DND-41 (cell line): ENCODE measurements at regions not wholly inside any gene's neighbourhood (a gene's known extent, or its start where the extent isn't known, plus 50 kb on each side); places are given as distances from the start of the nearest gene placed in this dataset.

Experiments used
- ATAC-seq: fragments of 200-7000 bp; cut with Tn5 transposase; 3 replicates; pipeline ENCODE4 v1.9.1; 2021; ENCODE audit warnings: low read depth; ENCODE audit not compliant: insufficient read depth
- DNase-seq: peaks from one replicate; pipeline ENCODE4 v3.0.0-alpha.2; 2020
- H2AFZ ChIP-seq: 2 replicates; pipeline ENCODE4 v1.6.0; 2012; ENCODE audit warnings: low read depth, low read length
- H3K27ac ChIP-seq: 2 replicates; pipeline ENCODE4 v1.5.1; 2012; ENCODE audit warnings: low read length, inconsistent platforms
- H3K27me3 ChIP-seq: fragments of 200-600 bp; sonication (generic); 2 replicates; pipeline ENCODE4 v1.6.0; 2012; ENCODE audit warnings: low read length, mild to moderate bottlenecking, inconsistent platforms; ENCODE audit not compliant: insufficient read depth, poor library complexity
- H3K36me3 ChIP-seq: 2 replicates; pipeline ENCODE4 v1.5.1; 2012; ENCODE audit warnings: low read length, inconsistent platforms; ENCODE audit not compliant: insufficient read depth
- H3K4me1 ChIP-seq: 2 replicates; pipeline ENCODE4 v1.5.1; 2012; ENCODE audit warnings: mild to moderate bottlenecking, low read length; ENCODE audit not compliant: insufficient read depth
- H3K4me2 ChIP-seq: 2 replicates; pipeline ENCODE4 v1.6.0; 2012; ENCODE audit warnings: mild to moderate bottlenecking, moderate library complexity, low read length, inconsistent platforms; ENCODE audit not compliant: insufficient read depth
- H3K4me3 ChIP-seq, 2 experiments: fragments of 200-600 bp in 1 of 2; shearing (Covaris generic) in 1 of 2; 2 replicates each; pipeline ENCODE4 v1.5.1; 2012 to 2016; ENCODE audit warnings: inconsistent platforms in 2 of 2, low read length in 2 of 2, mild to moderate bottlenecking in 2 of 2, low read depth in 1 of 2, moderate library complexity in 1 of 2
- H3K79me2 ChIP-seq: 2 replicates; pipeline ENCODE4 v1.6.0; 2012; ENCODE audit warnings: low read length, inconsistent platforms; ENCODE audit not compliant: insufficient read depth
- H3K9ac ChIP-seq: 2 replicates; pipeline ENCODE4 v1.6.0; 2012; ENCODE audit warnings: low read depth, mild to moderate bottlenecking, inconsistent platforms, low read length, moderate library complexity
- H3K9me3 ChIP-seq: 2 replicates; pipeline ENCODE4 v1.5.1; 2012; ENCODE audit warnings: low read length, moderate library complexity, mild to moderate bottlenecking, inconsistent platforms; ENCODE audit not compliant: insufficient read depth, severe bottlenecking
- H4K20me1 ChIP-seq: 2 replicates; pipeline ENCODE4 v1.6.0; 2012; ENCODE audit warnings: low read length; ENCODE audit not compliant: insufficient read depth
- EZH2 ChIP-seq: IDR thresholded peaks from 3 replicates; pipeline ENCODE4 v1.6.1; 2012; ENCODE audit warnings: borderline replicate concordance, low read depth, mild to moderate bottlenecking, moderate library complexity, low read length, inconsistent platforms; ENCODE audit not compliant: severe bottlenecking
- TF ChIP-seq, protein P1 (sequence below): IDR thresholded peaks from 2 replicates; pipeline ENCODE4 v1.5.1; 2012; ENCODE audit warnings: borderline replicate concordance, low read length, moderate library complexity, mild to moderate bottlenecking; ENCODE audit not compliant: poor library complexity, severe bottlenecking; ENCODE audit errors: extremely low read depth

DNA sequence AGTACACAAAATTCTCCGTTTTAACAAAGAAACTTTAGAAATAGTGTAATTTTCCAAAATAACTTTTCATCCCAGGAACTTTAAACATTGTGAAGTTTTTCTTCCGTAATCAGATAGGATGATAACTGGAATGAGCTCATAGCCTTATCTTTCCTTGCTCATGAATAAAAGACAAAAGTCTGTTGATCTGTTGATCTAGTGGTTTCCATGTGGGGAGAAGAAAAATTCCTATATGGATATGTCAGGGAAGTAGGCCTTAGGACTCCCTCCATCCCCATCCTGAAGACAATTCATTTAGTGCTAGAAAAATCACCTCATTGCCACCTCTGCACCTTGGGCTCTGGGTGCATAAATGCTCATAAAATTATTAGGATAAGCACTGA is 266.6 kb downstream of the SMARCA2 start:
- H3K27ac ChIP-seq, result no peak overlapping the region
- DNase-seq (no peak), ATAC-seq (no peak)
- no peaks in the 10 kb centered on the region for H3K36me3 ChIP-seq
- H3K4me2 ChIP-seq, result no peak overlapping the region
- no peaks in the 10 kb centered on the region for H3K27me3 ChIP-seq
- H4K20me1 ChIP-seq, result no peaks in the 10 kb centered on the region
- H3K79me2 ChIP-seq, result no peaks in the 10 kb centered on the region
- H3K9me3 ChIP-seq, result no peaks in the 10 kb centered on the region
- H3K4me3 ChIP-seq, result no peak overlapping the region
- no peak overlapping the region for H3K9ac ChIP-seq
- no peak overlapping the region for H2AFZ ChIP-seq
- TF ChIP-seq, protein P1, sequence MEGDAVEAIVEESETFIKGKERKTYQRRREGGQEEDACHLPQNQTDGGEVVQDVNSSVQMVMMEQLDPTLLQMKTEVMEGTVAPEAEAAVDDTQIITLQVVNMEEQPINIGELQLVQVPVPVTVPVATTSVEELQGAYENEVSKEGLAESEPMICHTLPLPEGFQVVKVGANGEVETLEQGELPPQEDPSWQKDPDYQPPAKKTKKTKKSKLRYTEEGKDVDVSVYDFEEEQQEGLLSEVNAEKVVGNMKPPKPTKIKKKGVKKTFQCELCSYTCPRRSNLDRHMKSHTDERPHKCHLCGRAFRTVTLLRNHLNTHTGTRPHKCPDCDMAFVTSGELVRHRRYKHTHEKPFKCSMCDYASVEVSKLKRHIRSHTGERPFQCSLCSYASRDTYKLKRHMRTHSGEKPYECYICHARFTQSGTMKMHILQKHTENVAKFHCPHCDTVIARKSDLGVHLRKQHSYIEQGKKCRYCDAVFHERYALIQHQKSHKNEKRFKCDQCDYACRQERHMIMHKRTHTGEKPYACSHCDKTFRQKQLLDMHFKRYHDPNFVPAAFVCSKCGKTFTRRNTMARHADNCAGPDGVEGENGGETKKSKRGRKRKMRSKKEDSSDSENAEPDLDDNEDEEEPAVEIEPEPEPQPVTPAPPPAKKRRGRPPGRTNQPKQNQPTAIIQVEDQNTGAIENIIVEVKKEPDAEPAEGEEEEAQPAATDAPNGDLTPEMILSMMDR, result no peak
- no peak for TF ChIP-seq EZH2
- H3K4me1 ChIP-seq, result no peaks in the 10 kb centered on the region

DNA sequence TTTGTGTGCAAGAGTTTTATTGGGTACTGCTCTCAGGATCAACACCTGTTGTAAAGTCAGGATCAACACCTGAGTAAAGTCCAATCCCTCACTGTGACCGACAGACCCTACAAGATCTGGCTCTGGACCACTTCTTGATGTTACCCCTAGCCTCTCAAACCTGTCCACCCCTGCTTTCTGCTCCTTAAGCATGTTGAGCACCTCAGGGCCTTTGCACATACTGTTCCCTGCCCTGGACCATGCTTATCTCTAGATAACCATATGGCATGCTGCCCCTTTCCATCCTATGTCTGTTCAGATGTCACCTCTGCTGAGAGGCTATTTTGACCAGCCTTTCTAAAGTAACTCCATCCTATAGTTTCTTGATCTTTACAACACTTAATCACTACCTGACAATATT is 269.6 kb downstream of the SMARCA2 start:
- Histone ChIP-seq H3K4me1 (no peaks in the 10 kb centered on the region), H3K27me3 (no peaks in the 10 kb centered on the region), H3K36me3 (no peaks in the 10 kb centered on the region), H2AFZ (no peak overlapping the region), H3K79me2 (no peaks in the 10 kb centered on the region), H4K20me1 (no peaks in the 10 kb centered on the region), H3K27ac (no peak overlapping the region), H3K4me2 (no peak overlapping the region), H3K4me3 (no peak overlapping the region), H3K9me3 (no peaks in the 10 kb centered on the region), H3K9ac (no peak overlapping the region)
- DNase-seq (no peak), ATAC-seq (no peak)
- TF ChIP-seq EZH2, result no peak
- TF ChIP-seq, protein P1, result no peak

DNA sequence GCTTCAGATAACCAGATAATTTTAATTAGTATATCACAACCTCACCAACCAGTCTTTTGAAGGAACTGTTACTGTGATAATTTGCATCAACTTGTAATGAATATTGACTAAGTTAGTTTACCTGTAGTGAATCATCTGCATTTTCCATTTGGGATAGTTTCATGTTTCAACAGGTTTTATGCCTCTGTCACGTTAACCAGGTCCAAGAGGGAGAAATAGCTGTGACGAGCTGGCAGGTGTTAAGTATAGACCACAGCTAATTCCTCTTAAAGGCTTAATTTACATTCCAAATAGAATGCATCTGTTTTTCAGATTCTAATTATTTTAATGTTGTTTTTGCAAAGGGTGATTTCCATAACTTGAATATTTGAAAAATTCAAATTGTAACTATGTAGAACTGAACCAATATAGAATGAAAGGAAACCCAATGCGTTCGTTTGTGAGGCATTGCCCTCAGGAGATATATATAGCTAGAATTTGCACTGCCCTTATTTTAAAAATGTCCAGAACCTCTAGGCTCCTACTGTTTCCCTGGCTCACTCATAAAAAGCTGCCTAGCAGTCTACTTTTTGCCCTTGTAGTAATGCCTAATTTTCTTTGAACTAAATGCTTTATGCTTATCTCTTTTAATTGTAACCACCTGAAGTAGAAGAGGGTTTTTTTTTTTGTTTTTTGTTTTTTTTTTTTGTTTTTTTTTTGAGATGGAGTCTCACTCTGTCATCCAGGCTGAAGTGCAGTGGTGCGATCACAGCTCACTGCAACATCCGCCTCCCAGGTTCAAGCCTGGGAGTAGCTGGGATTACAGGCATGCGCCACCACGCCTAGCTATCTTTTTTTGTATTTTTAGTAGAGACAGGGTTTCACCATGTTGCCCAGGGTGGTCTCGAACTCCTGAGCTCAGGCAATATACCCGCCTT is 270.5 kb downstream of the SMARCA2 start:
- ATAC-seq, result no peak
- Histone ChIP-seq H3K27me3 (no peaks in the 10 kb centered on the region), H3K27ac (no peak overlapping the region), H3K4me1 (no peaks in the 10 kb centered on the region), H4K20me1 (no peaks in the 10 kb centered on the region), H3K36me3 (no peaks in the 10 kb centered on the region), H3K9me3 (no peaks in the 10 kb centered on the region), H3K4me3 (no peak overlapping the region), H2AFZ (no peak overlapping the region), H3K9ac (no peak overlapping the region), H3K4me2 (no peak overlapping the region), H3K79me2 (no peaks in the 10 kb centered on the region)
- DNase-seq, result no peak
- TF ChIP-seq, protein P1, result no peak
